Neural progenitor cell (in vitro differentiated cells): ENCODE measurements at regions not wholly inside any gene's neighbourhood (a gene's known extent, or its start where the extent isn't known, plus 50 kb on each side); places are given as distances from the start of the nearest gene placed in this dataset.

Source experiments
- DNase-seq: peaks from one replicate; pipeline ENCODE4 v3.0.0-alpha.2; 2016; ENCODE audit warnings: low spot score
- H2AFZ ChIP-seq: fragments of 200-600 bp; sonication (generic); replicated peaks from 2 replicates; pipeline ENCODE4 v1.6.1; 2016; ENCODE audit warnings: antibody characterized with exemption
- H3F3A ChIP-seq: fragments of 200-600 bp; sonication (generic); 2 replicates; pipeline ENCODE4 v1.6.1; 2016; ENCODE audit warnings: antibody characterized with exemption, low read depth
- H3K27ac ChIP-seq: fragments of 200-600 bp; sonication (generic); 2 replicates; pipeline ENCODE4 v1.5.1; 2016; ENCODE audit warnings: mild to moderate bottlenecking
- H3K27me3 ChIP-seq: fragments of 200-600 bp; sonication (generic); 2 replicates; pipeline ENCODE4 v1.6.1; 2016; ENCODE audit warnings: mild to moderate bottlenecking, moderate library complexity
- H3K36me3 ChIP-seq: fragments of 200-600 bp; sonication (generic); 2 replicates; pipeline ENCODE4 v1.5.1; 2016
- H3K4me1 ChIP-seq: fragments of 200-600 bp; sonication (generic); 2 replicates; pipeline ENCODE4 v1.6.1; 2016; ENCODE audit warnings: mixed run types
- H3K4me2 ChIP-seq: fragments of 200-600 bp; sonication (generic); 2 replicates; pipeline ENCODE4 v1.6.1; 2016
- H3K4me3 ChIP-seq: fragments of 200-600 bp; sonication (generic); 2 replicates; pipeline ENCODE4 v1.5.1; 2016
- H3K79me2 ChIP-seq: fragments of 200-600 bp; sonication (generic); 2 replicates; pipeline ENCODE4 v1.6.1; 2016; ENCODE audit warnings: low read depth
- H3K9ac ChIP-seq: fragments of 200-600 bp; sonication (generic); 2 replicates; pipeline ENCODE4 v1.6.1; 2016
- H3K9me3 ChIP-seq: fragments of 200-600 bp; sonication (generic); 2 replicates; pipeline ENCODE4 v1.5.1; 2016; ENCODE audit warnings: low read depth
- H4K20me1 ChIP-seq: fragments of 200-600 bp; sonication (generic); 2 replicates; pipeline ENCODE4 v1.6.1; 2016; ENCODE audit warnings: low read depth
- H3K27ac Mint-ChIP-seq: 3 replicates; pipeline ENCODE4 v1.8.0; 2021; ENCODE audit warnings: mixed read lengths
- H3K27me3 Mint-ChIP-seq: 2 replicates; pipeline ENCODE4 v1.8.0; 2022; ENCODE audit warnings: low read depth, mild to moderate bottlenecking, inconsistent platforms, moderate library complexity, mixed read lengths; ENCODE audit not compliant: insufficient read depth
- H3K36me3 Mint-ChIP-seq: 3 replicates; pipeline ENCODE4 v1.8.0; 2021; ENCODE audit warnings: mixed read lengths
- H3K4me1 Mint-ChIP-seq: 3 replicates; pipeline ENCODE4 v1.8.0; 2021; ENCODE audit warnings: mixed read lengths
- H3K4me3 Mint-ChIP-seq: 3 replicates; pipeline ENCODE4 v1.8.0; 2021; ENCODE audit warnings: mild to moderate bottlenecking, moderate library complexity, mixed read lengths
- H3K9me3 Mint-ChIP-seq: 3 replicates; pipeline ENCODE4 v1.8.0; 2020; ENCODE audit warnings: mixed read lengths
- EZH2 ChIP-seq: fragments of 200-600 bp; sonication (generic); IDR thresholded peaks from 2 replicates; pipeline ENCODE4 v1.6.1; 2017; ENCODE audit warnings: antibody characterized with exemption, mild to moderate bottlenecking, moderate library complexity
- EZH2phosphoT487 ChIP-seq: fragments of 200-600 bp; sonication (generic); IDR thresholded peaks from 2 replicates; pipeline ENCODE4 v1.6.1; 2017; ENCODE audit warnings: antibody characterized with exemption
- TF ChIP-seq, protein P1 (sequence below): fragments of 200-600 bp; sonication (generic); IDR thresholded peaks from 2 replicates; pipeline ENCODE4 v1.5.1; 2017; ENCODE audit warnings: antibody characterized with exemption, mild to moderate bottlenecking

DNA sequence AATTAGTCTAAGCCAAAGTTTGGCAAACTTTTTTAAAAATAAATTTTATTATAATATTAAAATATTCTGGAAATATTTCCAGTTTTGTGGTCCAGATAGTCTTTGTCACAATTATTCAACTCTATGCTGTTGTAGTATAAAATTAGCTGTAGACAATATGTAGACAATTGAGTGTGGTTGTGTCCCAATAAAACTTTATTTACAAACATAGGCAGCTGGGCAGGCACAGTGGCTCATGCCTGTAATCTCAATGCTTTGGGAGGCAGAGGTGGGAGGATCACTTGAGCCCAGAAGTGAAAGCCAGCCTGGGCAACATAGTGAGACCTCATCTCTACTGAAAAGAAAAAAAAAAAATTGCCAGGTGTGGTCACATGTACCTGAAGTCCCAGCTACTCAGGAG lies 150.5 kb upstream of the EPB41L4A start:
- Histone ChIP-seq H3F3A (no peaks in the 10 kb centered on the region), H3K79me2 (no peaks in the 10 kb centered on the region), H4K20me1 (no peaks in the 10 kb centered on the region), H3K9ac (no peak overlapping the region), H3K4me1 (no peaks in the 10 kb centered on the region), H3K9me3 (no peaks in the 10 kb centered on the region), H3K4me2 (no peak overlapping the region), H3K36me3 (no peaks in the 10 kb centered on the region), H3K27ac (no peak overlapping the region), H3K4me3 (no peak overlapping the region), H3K27me3 (no peaks in the 10 kb centered on the region), H2AFZ (no peak overlapping the region)
- Mint-ChIP-seq H3K4me1 (no peaks in the 10 kb centered on the region), H3K9me3 (peaks cover 6% of the 10 kb centered on the region), H3K27ac (no peak overlapping the region), H3K27me3 (peaks cover 5% of the 10 kb centered on the region), H3K36me3 (no peaks in the 10 kb centered on the region), H3K4me3 (no peak overlapping the region)
- no peak for DNase-seq
- TF ChIP-seq EZH2 (no peak), EZH2phosphoT487 (no peak)
- TF ChIP-seq, protein P1, sequence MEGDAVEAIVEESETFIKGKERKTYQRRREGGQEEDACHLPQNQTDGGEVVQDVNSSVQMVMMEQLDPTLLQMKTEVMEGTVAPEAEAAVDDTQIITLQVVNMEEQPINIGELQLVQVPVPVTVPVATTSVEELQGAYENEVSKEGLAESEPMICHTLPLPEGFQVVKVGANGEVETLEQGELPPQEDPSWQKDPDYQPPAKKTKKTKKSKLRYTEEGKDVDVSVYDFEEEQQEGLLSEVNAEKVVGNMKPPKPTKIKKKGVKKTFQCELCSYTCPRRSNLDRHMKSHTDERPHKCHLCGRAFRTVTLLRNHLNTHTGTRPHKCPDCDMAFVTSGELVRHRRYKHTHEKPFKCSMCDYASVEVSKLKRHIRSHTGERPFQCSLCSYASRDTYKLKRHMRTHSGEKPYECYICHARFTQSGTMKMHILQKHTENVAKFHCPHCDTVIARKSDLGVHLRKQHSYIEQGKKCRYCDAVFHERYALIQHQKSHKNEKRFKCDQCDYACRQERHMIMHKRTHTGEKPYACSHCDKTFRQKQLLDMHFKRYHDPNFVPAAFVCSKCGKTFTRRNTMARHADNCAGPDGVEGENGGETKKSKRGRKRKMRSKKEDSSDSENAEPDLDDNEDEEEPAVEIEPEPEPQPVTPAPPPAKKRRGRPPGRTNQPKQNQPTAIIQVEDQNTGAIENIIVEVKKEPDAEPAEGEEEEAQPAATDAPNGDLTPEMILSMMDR = no peak

DNA sequence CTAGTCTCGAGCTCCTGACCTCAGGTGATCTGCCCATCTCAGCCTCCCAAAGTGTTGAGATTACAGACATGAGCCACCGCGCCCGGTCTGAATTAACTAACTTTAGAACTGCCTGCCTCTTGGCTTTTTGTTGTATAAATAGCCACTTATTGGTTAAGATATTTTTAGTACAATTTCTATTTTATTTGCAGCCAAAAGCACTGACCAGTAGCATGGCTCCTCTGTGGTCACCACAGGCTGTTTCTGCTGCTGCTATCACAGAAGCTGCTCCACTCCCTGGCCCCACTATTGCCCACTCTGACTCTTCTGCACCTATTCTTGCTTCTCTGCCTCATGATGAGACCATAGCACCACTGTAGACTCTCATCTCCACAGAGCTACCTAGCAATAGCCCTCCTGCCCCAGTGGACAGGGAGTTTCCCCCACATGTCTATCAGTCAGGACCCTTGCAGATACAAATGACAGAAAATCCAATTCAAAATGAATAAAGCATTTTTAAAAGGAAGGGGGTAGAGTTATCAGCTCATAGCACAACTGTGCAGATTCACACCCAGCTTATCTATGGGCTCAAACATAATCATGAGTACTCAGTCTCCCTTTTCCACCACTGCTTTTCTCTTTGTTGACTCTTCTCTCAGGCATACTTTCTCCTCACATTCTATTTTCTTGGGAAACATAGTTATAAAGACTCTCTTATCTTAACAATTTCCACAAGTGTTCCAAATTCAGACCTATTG lies 151.8 kb upstream of the EPB41L4A start:
- peaks cover 2% of the 10 kb centered on the region for H3K27me3 Mint-ChIP-seq
- H3K36me3 Mint-ChIP-seq = no peaks in the 10 kb centered on the region
- DNase-seq = no peak
- no peak overlapping the region for H3K4me2 ChIP-seq
- no peaks in the 10 kb centered on the region for H3K9me3 Mint-ChIP-seq
- no peaks in the 10 kb centered on the region for H3K9me3 ChIP-seq
- H3K9ac ChIP-seq = no peak overlapping the region
- TF ChIP-seq, protein P1 = no peak
- no peak for TF ChIP-seq EZH2phosphoT487
- TF ChIP-seq EZH2 = no peak
- H3K4me1 Mint-ChIP-seq = no peaks in the 10 kb centered on the region
- H3K4me1 ChIP-seq = no peaks in the 10 kb centered on the region
- H3K27ac Mint-ChIP-seq = no peak overlapping the region
- H2AFZ ChIP-seq = no peak overlapping the region
- no peaks in the 10 kb centered on the region for H3K79me2 ChIP-seq
- no peaks in the 10 kb centered on the region for H3K36me3 ChIP-seq
- H3K4me3 ChIP-seq = no peak overlapping the region
- no peak overlapping the region for H3K4me3 Mint-ChIP-seq
- H4K20me1 ChIP-seq = no peaks in the 10 kb centered on the region
- H3K27me3 ChIP-seq = no peaks in the 10 kb centered on the region
- no peaks in the 10 kb centered on the region for H3F3A ChIP-seq
- no peak overlapping the region for H3K27ac ChIP-seq

DNA sequence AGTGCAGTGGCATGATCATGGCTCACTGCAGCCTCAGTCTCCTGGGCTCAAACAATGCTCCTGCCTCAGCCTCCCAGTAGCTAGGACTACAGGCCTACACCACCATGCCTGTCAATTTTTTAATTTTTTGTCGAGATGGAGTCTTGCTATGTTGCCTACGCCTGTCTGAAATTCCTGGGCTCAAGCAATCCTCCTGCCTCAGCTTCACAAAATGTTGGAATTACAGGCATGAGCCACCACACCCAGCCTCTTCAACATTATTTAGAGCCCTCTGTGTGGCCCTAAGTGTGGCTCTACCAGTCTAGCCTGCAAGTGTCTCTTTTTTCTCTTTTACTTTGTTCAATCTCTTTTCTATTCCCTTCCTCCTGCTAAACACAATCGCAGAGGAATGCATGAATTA lies 154.4 kb upstream of the EPB41L4A start:
- H3K9me3 ChIP-seq = no peaks in the 10 kb centered on the region
- H3K4me3 ChIP-seq = no peak overlapping the region
- Mint-ChIP-seq H3K9me3 (no peaks in the 10 kb centered on the region), H3K27ac (no peak overlapping the region), H3K27me3 (peaks cover 2% of the 10 kb centered on the region), H3K4me1 (no peaks in the 10 kb centered on the region), H3K4me3 (no peak overlapping the region), H3K36me3 (no peaks in the 10 kb centered on the region)
- no peak for DNase-seq
- no peaks in the 10 kb centered on the region for H3K27me3 ChIP-seq
- H4K20me1 ChIP-seq = no peaks in the 10 kb centered on the region
- no peak overlapping the region for H2AFZ ChIP-seq
- H3K79me2 ChIP-seq = no peaks in the 10 kb centered on the region
- no peak for TF ChIP-seq EZH2phosphoT487
- TF ChIP-seq, protein P1 = no peak
- TF ChIP-seq EZH2 = no peak
- H3K4me2 ChIP-seq = no peak overlapping the region
- H3K27ac ChIP-seq = no peak overlapping the region
- peaks cover 7% of the 10 kb centered on the region for H3F3A ChIP-seq
- H3K36me3 ChIP-seq = no peaks in the 10 kb centered on the region
- H3K9ac ChIP-seq = no peak overlapping the region
- peaks cover 8% of the 10 kb centered on the region for H3K4me1 ChIP-seq
